ENCODE measurements at regions not wholly inside any gene's neighbourhood (a gene's known extent, or its start where the extent isn't known, plus 50 kb on each side); places are given as distances from the start of the nearest gene placed in this dataset.
"Not testable (repeated sequence)": the region's sequence is repeated elsewhere in the genome, so short reads cannot be mapped to it uniquely, and the experiment has no call there.

DNA sequence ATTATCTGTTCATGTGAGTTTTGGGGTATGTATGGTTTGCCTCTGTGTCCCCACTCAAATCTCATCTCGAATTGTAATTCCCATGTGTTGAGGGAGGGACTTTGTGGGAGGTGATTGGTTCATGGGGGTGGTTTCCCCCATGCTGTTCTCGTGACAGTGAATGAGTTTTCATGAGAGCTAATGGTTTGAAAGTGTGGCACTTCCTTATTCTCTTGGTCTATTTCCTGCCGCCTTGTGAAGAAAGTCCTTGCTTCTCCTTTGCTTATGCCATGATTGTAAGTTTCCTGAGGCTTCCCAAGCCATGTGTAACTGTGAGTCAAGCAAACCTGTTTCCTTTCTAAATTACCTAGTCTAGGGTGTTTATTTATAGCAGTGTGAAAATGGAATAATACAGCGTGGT is 128.1 kb upstream of the HS3ST4 start:
- TF ChIP-seq, protein P1, sequence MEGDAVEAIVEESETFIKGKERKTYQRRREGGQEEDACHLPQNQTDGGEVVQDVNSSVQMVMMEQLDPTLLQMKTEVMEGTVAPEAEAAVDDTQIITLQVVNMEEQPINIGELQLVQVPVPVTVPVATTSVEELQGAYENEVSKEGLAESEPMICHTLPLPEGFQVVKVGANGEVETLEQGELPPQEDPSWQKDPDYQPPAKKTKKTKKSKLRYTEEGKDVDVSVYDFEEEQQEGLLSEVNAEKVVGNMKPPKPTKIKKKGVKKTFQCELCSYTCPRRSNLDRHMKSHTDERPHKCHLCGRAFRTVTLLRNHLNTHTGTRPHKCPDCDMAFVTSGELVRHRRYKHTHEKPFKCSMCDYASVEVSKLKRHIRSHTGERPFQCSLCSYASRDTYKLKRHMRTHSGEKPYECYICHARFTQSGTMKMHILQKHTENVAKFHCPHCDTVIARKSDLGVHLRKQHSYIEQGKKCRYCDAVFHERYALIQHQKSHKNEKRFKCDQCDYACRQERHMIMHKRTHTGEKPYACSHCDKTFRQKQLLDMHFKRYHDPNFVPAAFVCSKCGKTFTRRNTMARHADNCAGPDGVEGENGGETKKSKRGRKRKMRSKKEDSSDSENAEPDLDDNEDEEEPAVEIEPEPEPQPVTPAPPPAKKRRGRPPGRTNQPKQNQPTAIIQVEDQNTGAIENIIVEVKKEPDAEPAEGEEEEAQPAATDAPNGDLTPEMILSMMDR (IDR thresholded peaks at IDR 0.05; ENCODE audit: low read depth, low read length), result no peak
- H3K27me3 ChIP-seq, result no peaks in the 10 kb centered on the region
- H3K9me3 ChIP-seq, result no peaks in the 10 kb centered on the region
- no peak overlapping the region for H3K4me3 ChIP-seq (ENCODE audit: low read depth, low read length)
- DNase-seq, result no peak
- no peaks in the 10 kb centered on the region for H3K36me3 ChIP-seq
- H3K4me1 ChIP-seq, result no peaks in the 10 kb centered on the region

GRCh38 chr16:25561723-25562122 is 130.0 kb upstream of the HS3ST4 start:
- not testable (repeated sequence) for DNase-seq; H3K9me3 ChIP-seq; H3K27me3 ChIP-seq; H3K4me3 ChIP-seq (ENCODE audit: low read depth, low read length); H3K4me1 ChIP-seq; H3K36me3 ChIP-seq

DNA sequence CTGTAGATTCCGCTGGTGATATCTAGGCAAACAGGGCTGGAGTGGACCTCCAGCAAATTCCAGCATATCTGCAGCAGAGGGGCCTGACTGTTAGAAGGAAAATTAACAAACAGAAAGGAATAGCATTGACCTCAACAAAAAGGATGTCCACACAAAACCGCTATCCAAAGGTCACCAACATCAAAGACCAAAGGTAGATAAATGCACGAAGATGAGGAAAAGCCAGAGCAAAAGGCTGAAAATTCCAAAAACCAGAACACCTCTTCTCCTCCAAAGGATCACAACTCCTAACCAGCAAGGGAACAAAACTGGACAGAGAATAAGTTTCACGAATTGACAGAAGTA is 134.8 kb upstream of the HS3ST4 start:
- not testable (repeated sequence) for DNase-seq; H3K36me3 ChIP-seq; H3K4me3 ChIP-seq (ENCODE audit: low read depth, low read length); H3K9me3 ChIP-seq; H3K4me1 ChIP-seq; H3K27me3 ChIP-seq

GRCh38 chr16:25556289-25556967 is 135.3 kb upstream of the HS3ST4 start:
- H3K4me1 ChIP-seq, H3K9me3 ChIP-seq: not testable (repeated sequence)

GRCh38 chr16:25553711-25554436 is 137.9 kb upstream of the HS3ST4 start:
- TF ChIP-seq, protein P1 (IDR thresholded peaks at IDR 0.05; ENCODE audit: low read depth, low read length), result no peak
- Histone ChIP-seq H3K9me3 (no peaks in the 10 kb centered on the region; the same call in 1 of the 2 replicates), H3K4me3 (ENCODE audit: low read depth, low read length) (no peak overlapping the region), H3K4me1 (no peaks in the 10 kb centered on the region), H3K27me3 (no peaks in the 10 kb centered on the region), H3K36me3 (no peaks in the 10 kb centered on the region)
- no peak for DNase-seq

More at GRCh38 chr16:25556289-25556967, 135.3 kb upstream of the HS3ST4 start:
- DNase-seq; H3K4me3 ChIP-seq (ENCODE audit: low read depth, low read length); H3K36me3 ChIP-seq; H3K27me3 ChIP-seq: not testable (repeated sequence)

GRCh38 chr16:25550647-25551046 is 141.1 kb upstream of the HS3ST4 start:
- TF ChIP-seq, protein P1 (IDR thresholded peaks at IDR 0.05; ENCODE audit: low read depth, low read length), result no peak
- Histone ChIP-seq H3K27me3 (no peaks in the 10 kb centered on the region), H3K4me3 (ENCODE audit: low read depth, low read length) (no peak overlapping the region), H3K9me3 (no peaks in the 10 kb centered on the region; the same call in 1 of the 2 replicates), H3K36me3 (no peaks in the 10 kb centered on the region), H3K4me1 (no peaks in the 10 kb centered on the region)
- no peak for DNase-seq

DNA sequence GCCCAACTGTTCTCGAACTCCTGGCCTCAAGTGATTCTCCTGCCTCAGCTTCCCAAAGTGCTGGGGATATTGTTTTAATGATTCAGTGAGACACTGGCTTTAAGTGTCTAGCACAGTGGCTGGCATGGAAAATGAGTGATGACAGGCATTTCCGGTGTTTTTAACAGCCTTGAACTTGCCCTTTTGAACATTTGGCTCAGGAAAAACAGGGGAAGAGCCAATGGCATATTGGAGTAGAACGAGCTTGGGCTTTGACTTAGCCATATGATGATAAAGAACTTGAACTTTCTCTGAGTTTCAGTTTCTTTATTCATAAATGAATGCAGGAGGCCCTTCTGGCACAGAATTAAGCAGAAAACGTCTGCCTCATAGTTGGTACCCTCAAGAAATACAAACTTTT is 145.0 kb upstream of the HS3ST4 start:
- no peak overlapping the region for H3K4me3 ChIP-seq (ENCODE audit: low read depth, low read length)
- H3K9me3 ChIP-seq, result no peaks in the 10 kb centered on the region; the same call in 1 of the 2 replicates
- TF ChIP-seq, protein P1 (IDR thresholded peaks at IDR 0.05; ENCODE audit: low read depth, low read length), result no peak
- no peaks in the 10 kb centered on the region for H3K36me3 ChIP-seq
- no peak for DNase-seq
- H3K27me3 ChIP-seq, result no peaks in the 10 kb centered on the region
- no peaks in the 10 kb centered on the region for H3K4me1 ChIP-seq
